ENCODE measurements at regions not wholly inside any gene's neighbourhood (a gene's known extent, or its start where the extent isn't known, plus 50 kb on each side); places are given as distances from the start of the nearest gene placed in this dataset.

GRCh38 chr10:111944331-111944730, 239.2 kb downstream of the GPAM start:
- no peak for TF ChIP-seq POLR2A (IDR thresholded peaks at IDR 0.05; ENCODE audit: low read depth, low read length)
- no peak for TF ChIP-seq POLR2AphosphoS5 (IDR thresholded peaks at IDR 0.05; ENCODE audit: low read depth, low read length)
- TF ChIP-seq TAF1 (IDR thresholded peaks at IDR 0.05; ENCODE audit: low read depth, low read length), result no peak
- no peak for TF ChIP-seq SPI1 (IDR thresholded peaks at IDR 0.05; ENCODE audit: low read depth, low read length)
- TF ChIP-seq POU2F2 (IDR thresholded peaks at IDR 0.05; ENCODE audit: low read depth, low read length), result no peak
- TF ChIP-seq PAX5 (IDR thresholded peaks at IDR 0.05; ENCODE audit: insufficient read depth, low read length, severe bottlenecking), result no peak

Measured in GM12891 (cell line).